HEK293 (cell line): ENCODE measurements at regions not wholly inside any gene's neighbourhood (a gene's known extent, or its start where the extent isn't known, plus 50 kb on each side); places are given as distances from the start of the nearest gene placed in this dataset.

Experiments used
- CTCF ChIA-PET: fragments of 350-600 bp; formaldehyde crosslinking; extraction: SDS; loops from one replicate; lab custom pipeline; 2021; ENCODE audit warnings: antibody characterized with exemption; lab: Yijun Ruan, JAX
- POLR2A ChIA-PET: fragments of 300-600 bp; formaldehyde crosslinking; extraction: SDS; loops from one replicate; lab custom pipeline; 2020; ENCODE audit warnings: antibody characterized with exemption, inconsistent platforms; lab: Yijun Ruan, JAX
- H3K27ac ChIP-seq: fragments of 200-500 bp; sonication (Bioruptor generic); 2 replicates; pipeline ENCODE4 v1.5.1; 2014; ENCODE audit warnings: low read depth, low read length, control low read depth, inconsistent platforms; ENCODE audit errors: extremely low read depth
- H3K36me3 ChIP-seq, 2 experiments: fragments of 200-500 bp in 1 of 2; sonication (Bioruptor generic) in 1 of 2; 1 replicate in 1 of 2; 2 replicates in 1 of 2; pipeline ENCODE4 v1.5.1; 2014 to 2017; ENCODE audit warnings: inconsistent platforms in 2 of 2, low read length in 2 of 2; ENCODE audit not compliant: control insufficient read depth in 2 of 2, insufficient read depth in 1 of 2
- H3K4me1 ChIP-seq: fragments of 200-500 bp; sonication (Bioruptor generic); 2 replicates; pipeline ENCODE4 v1.5.1; 2014; ENCODE audit warnings: mild to moderate bottlenecking, low read length, inconsistent platforms; ENCODE audit not compliant: control insufficient read depth, insufficient read depth
- H3K4me3 ChIP-seq: 2 replicates; pipeline ENCODE4 v1.5.1; 2011; ENCODE audit warnings: low read depth, mild to moderate bottlenecking, control low read depth, low read length, moderate library complexity
- H3K9me3 ChIP-seq: fragments of 200-500 bp; sonication (Bioruptor generic); 2 replicates; pipeline ENCODE4 v1.5.1; 2014; ENCODE audit warnings: low read depth, low read length, inconsistent platforms; ENCODE audit not compliant: control insufficient read depth, insufficient read depth
- FEZF1 ChIP-seq: fragments of 450-650 bp; formaldehyde crosslinking; IDR thresholded peaks from 2 replicates; pipeline ENCODE4 v1.5.1; 2016; ENCODE audit warnings: missing biosample characterization, missing genetic modification characterization
- GFI1B ChIP-seq: fragments of 450-650 bp; formaldehyde crosslinking; IDR thresholded peaks from 2 replicates; pipeline ENCODE4 v1.5.1; 2016; ENCODE audit warnings: missing biosample characterization, missing genetic modification characterization
- IKZF3 ChIP-seq: fragments of 450-650 bp; IDR thresholded peaks from 2 replicates; pipeline ENCODE4 v1.5.0; 2018; ENCODE audit warnings: missing biosample characterization, mild to moderate bottlenecking, missing genetic modification characterization, moderate library complexity
- KLF10 ChIP-seq: fragments of 450-650 bp; IDR thresholded peaks from 2 replicates; pipeline ENCODE4 v1.5.1; 2018; ENCODE audit warnings: missing biosample characterization, mild to moderate bottlenecking, missing genetic modification characterization
- KLF9 ChIP-seq: fragments of 450-650 bp; formaldehyde crosslinking; IDR thresholded peaks from 2 replicates; pipeline ENCODE4 v1.5.1; 2016; ENCODE audit warnings: missing biosample characterization, missing genetic modification characterization, low read depth
- MZF1 ChIP-seq: fragments of 450-650 bp; formaldehyde crosslinking; IDR thresholded peaks from 2 replicates; pipeline ENCODE4 v1.5.1; 2017; ENCODE audit warnings: missing biosample characterization, missing genetic modification characterization, borderline replicate concordance
- OSR2 ChIP-seq: fragments of 450-650 bp; formaldehyde crosslinking; IDR thresholded peaks from 2 replicates; pipeline ENCODE4 v1.5.1; 2016; ENCODE audit warnings: missing biosample characterization, missing genetic modification characterization
- SETDB1 ChIP-seq: IDR thresholded peaks from one replicate; pipeline ENCODE4 v1.6.1; 2017; ENCODE audit warnings: mild to moderate bottlenecking, low read length, moderate library complexity, mixed read lengths; ENCODE audit not compliant: insufficient read length
- TSHZ1 ChIP-seq: fragments of 450-650 bp; formaldehyde crosslinking; IDR thresholded peaks from 2 replicates; pipeline ENCODE4 v1.5.1; 2016; ENCODE audit warnings: missing biosample characterization, missing genetic modification characterization, borderline replicate concordance
- WT1 ChIP-seq: fragments of 450-650 bp; formaldehyde crosslinking; IDR thresholded peaks from 2 replicates; pipeline ENCODE4 v1.5.1; 2016; ENCODE audit warnings: missing biosample characterization, missing genetic modification characterization
- ZBTB20 ChIP-seq: fragments of 450-650 bp; formaldehyde crosslinking; IDR thresholded peaks from 2 replicates; pipeline ENCODE4 v1.5.1; 2016; ENCODE audit warnings: missing biosample characterization, missing genetic modification characterization
- ZFHX2 ChIP-seq: fragments of 450-650 bp; formaldehyde crosslinking; conservative IDR thresholded peaks from 2 replicates; pipeline ENCODE4 v1.5.1; 2016; ENCODE audit warnings: missing biosample characterization, missing genetic modification characterization
- ZNF138 ChIP-seq: fragments of 450-650 bp; formaldehyde crosslinking; IDR thresholded peaks from 2 replicates; pipeline ENCODE4 v1.5.1; 2016; ENCODE audit warnings: missing biosample characterization, missing genetic modification characterization, borderline replicate concordance
- ZNF169 ChIP-seq: fragments of 450-650 bp; formaldehyde crosslinking; IDR thresholded peaks from 2 replicates; pipeline ENCODE4 v1.5.1; 2016; ENCODE audit warnings: missing biosample characterization, missing genetic modification characterization
- ZNF202 ChIP-seq: fragments of 450-650 bp; formaldehyde crosslinking; IDR thresholded peaks from 2 replicates; pipeline ENCODE4 v1.5.1; 2016; ENCODE audit warnings: missing biosample characterization, missing genetic modification characterization, borderline replicate concordance
- ZNF266 ChIP-seq: fragments of 450-650 bp; formaldehyde crosslinking; IDR thresholded peaks from 2 replicates; pipeline ENCODE4 v1.5.1; 2016; ENCODE audit warnings: missing biosample characterization, missing genetic modification characterization, low read depth
- ZNF280D ChIP-seq: fragments of 450-650 bp; formaldehyde crosslinking; IDR thresholded peaks from 2 replicates; pipeline ENCODE4 v1.5.1; 2016; ENCODE audit warnings: missing biosample characterization, missing genetic modification characterization
- ZNF426 ChIP-seq: fragments of 450-650 bp; formaldehyde crosslinking; IDR thresholded peaks from 2 replicates; pipeline ENCODE4 v1.5.1; 2017; ENCODE audit warnings: missing biosample characterization, missing genetic modification characterization, mild to moderate bottlenecking, inconsistent platforms, moderate library complexity
- ZNF449 ChIP-seq: fragments of 450-650 bp; formaldehyde crosslinking; IDR thresholded peaks from 2 replicates; pipeline ENCODE4 v1.5.1; 2017; ENCODE audit warnings: missing biosample characterization, mild to moderate bottlenecking, missing genetic modification characterization, moderate library complexity
- ZNF501 ChIP-seq: fragments of 450-650 bp; formaldehyde crosslinking; IDR thresholded peaks from 2 replicates; pipeline ENCODE4 v1.5.1; 2016; ENCODE audit warnings: missing biosample characterization, missing genetic modification characterization
- ZNF544 ChIP-seq: fragments of 450-650 bp; formaldehyde crosslinking; IDR thresholded peaks from 2 replicates; pipeline ENCODE4 v1.5.0; 2017; ENCODE audit warnings: missing biosample characterization, missing genetic modification characterization
- ZNF548 ChIP-seq: fragments of 450-650 bp; formaldehyde crosslinking; IDR thresholded peaks from 2 replicates; pipeline ENCODE4 v1.5.1; 2016; ENCODE audit warnings: missing biosample characterization, missing genetic modification characterization
- ZNF560 ChIP-seq: fragments of 450-650 bp; formaldehyde crosslinking; IDR thresholded peaks from 2 replicates; pipeline ENCODE4 v1.5.1; 2017; ENCODE audit warnings: missing biosample characterization, missing genetic modification characterization, borderline replicate concordance
- ZNF580 ChIP-seq: fragments of 450-650 bp; formaldehyde crosslinking; IDR thresholded peaks from 2 replicates; pipeline ENCODE4 v1.5.1; 2016; ENCODE audit warnings: missing biosample characterization, missing genetic modification characterization
- ZNF707 ChIP-seq: fragments of 450-650 bp; formaldehyde crosslinking; IDR thresholded peaks from 2 replicates; pipeline ENCODE4 v1.5.1; 2016; ENCODE audit warnings: missing biosample characterization, missing genetic modification characterization
- ZNF747 ChIP-seq: fragments of 450-650 bp; formaldehyde crosslinking; IDR thresholded peaks from 2 replicates; pipeline ENCODE4 v1.5.1; 2016; ENCODE audit warnings: missing biosample characterization, missing genetic modification characterization
- ZNF785 ChIP-seq: fragments of 450-650 bp; formaldehyde crosslinking; IDR thresholded peaks from 2 replicates; pipeline ENCODE4 v1.5.1; 2016; ENCODE audit warnings: missing biosample characterization, missing genetic modification characterization
- ZNF791 ChIP-seq: fragments of 450-650 bp; formaldehyde crosslinking; IDR thresholded peaks from 2 replicates; pipeline ENCODE4 v1.5.1; 2016; ENCODE audit warnings: missing biosample characterization, missing genetic modification characterization

- ChIA-PET POLR2A (no interaction called here), CTCF (no interaction called here)
- no peaks in the 10 kb centered on the region for H3K9me3 ChIP-seq
- no peak overlapping the region for H3K4me3 ChIP-seq
- TF ChIP-seq ZNF548 (tag by site-specific recombination) (no peak), ZNF266 (tag by site-specific recombination) (no peak), GFI1B (no peak), ZNF544 (tag by site-specific recombination) (no peak), ZFHX2 (no peak), OSR2 (tag by site-specific recombination) (no peak), ZNF426 (tag by site-specific recombination) (no peak), ZNF280D (tag by site-specific recombination) (no peak), ZBTB20 (tag by site-specific recombination) (no peak), ZNF560 (tag by site-specific recombination) (no peak), ZNF449 (tag by site-specific recombination) (no peak), ZNF707 (tag by site-specific recombination) (no peak), ZNF169 (tag by site-specific recombination) (no peak), WT1 (tag by site-specific recombination) (no peak), FEZF1 (tag by site-specific recombination) (no peak), KLF10 (tag by site-specific recombination) (no peak)
- H3K4me1 ChIP-seq = no peaks in the 10 kb centered on the region
- no peaks in the 10 kb centered on the region for H3K36me3 ChIP-seq
- H3K27ac ChIP-seq = no peak overlapping the region
Observed at GRCh38 chr13:48890391-48890790, 85.3 kb upstream of the FNDC3A start.

- Histone ChIP-seq H3K36me3 (no peaks in the 10 kb centered on the region), H3K9me3 (no peaks in the 10 kb centered on the region), H3K27ac (no peak overlapping the region), H3K4me3 (no peak overlapping the region), H3K4me1 (no peaks in the 10 kb centered on the region)
- POLR2A ChIA-PET = no interaction called here
- CTCF ChIA-PET = no interaction called here
- TF ChIP-seq ZNF791 (tag by site-specific recombination) = no peak
- no peak for TF ChIP-seq IKZF3 (tag by site-specific recombination)
- TF ChIP-seq ZNF449 (tag by site-specific recombination) = no peak
- no peak for TF ChIP-seq KLF9 (tag by site-specific recombination)
- TF ChIP-seq SETDB1 = no peak
- no peak for TF ChIP-seq ZNF138 (tag by site-specific recombination)
- no peak for TF ChIP-seq MZF1 (tag by site-specific recombination)
- TF ChIP-seq TSHZ1 (tag by site-specific recombination) = no peak
- TF ChIP-seq FEZF1 (tag by site-specific recombination) = no peak
- TF ChIP-seq ZNF747 (tag by site-specific recombination) = no peak
- no peak for TF ChIP-seq ZNF785 (tag by site-specific recombination)
- TF ChIP-seq ZNF202 (tag by site-specific recombination) = no peak
- no peak for TF ChIP-seq ZNF501 (tag by site-specific recombination)
- TF ChIP-seq ZNF580 (tag by site-specific recombination) = no peak
Observed at GRCh38 chr13:48891586-48891985, 84.1 kb upstream of the FNDC3A start.
